ENCODE measurements at regions not wholly inside any gene's neighbourhood (a gene's known extent, or its start where the extent isn't known, plus 50 kb on each side); places are given as distances from the start of the nearest gene placed in this dataset.

DNA sequence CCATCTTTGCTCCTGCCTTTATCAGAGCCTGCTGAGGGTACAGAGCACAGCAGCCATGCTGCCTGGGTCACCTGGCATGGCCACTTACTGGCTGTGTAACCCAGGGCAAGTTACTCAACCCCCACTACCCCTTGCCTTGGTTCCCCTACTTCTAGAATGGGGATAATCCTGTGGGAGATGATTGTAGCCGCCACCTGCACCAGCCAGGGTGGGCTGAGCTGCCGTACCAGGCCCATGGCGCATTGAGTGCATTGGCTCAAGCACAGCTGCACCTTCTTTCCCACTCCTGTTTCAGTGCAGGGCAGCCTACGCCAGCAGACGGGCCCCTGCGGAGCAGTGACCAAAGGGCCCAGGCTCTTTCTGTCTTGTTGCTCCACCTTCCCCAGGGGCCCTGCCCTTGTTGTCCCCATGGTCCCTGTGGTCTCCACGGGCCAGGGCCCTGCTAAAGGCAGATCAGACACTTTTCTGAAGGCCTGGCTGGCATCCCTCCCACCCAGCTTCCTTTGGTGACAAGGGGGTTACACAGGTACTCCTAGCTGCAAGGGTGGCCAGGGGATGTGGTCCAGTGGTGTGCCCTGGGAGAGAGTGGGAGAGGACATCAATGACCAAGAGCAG is 159.4 kb upstream of the MLN start:
- POLR2A ChIA-PET: no interaction called here
- BruUV-seq (replicated peaks): no TSS peak
- H3K36me3 ChIP-seq (ENCODE audit: control insufficient read depth in 1 of 2, insufficient read depth in 2 of 2, low read length in 2 of 2): no peaks in the 10 kb centered on the region
- no peak overlapping the region for H3K27ac ChIP-seq (ENCODE audit: low read depth, low read length)
- H2AFZ ChIP-seq (ENCODE audit: low read depth, low read length, poor library complexity, severe bottlenecking): no peak overlapping the region
- no peak overlapping the region for H3K9ac ChIP-seq (ENCODE audit: low read length)
- no peaks in the 10 kb centered on the region for H3K9me3 ChIP-seq (ENCODE audit: control insufficient read depth in 1 of 2, insufficient read depth in 1 of 2, low read depth in 1 of 2, low read length in 2 of 2)
- RAD21 ChIA-PET (ENCODE audit: low non-redundant PET in 1 of 2, low total read pairs in 2 of 2, uncharacterized antibody in 2 of 2, unreplicated experiment in 2 of 2): no interaction called here
- TF ChIP-seq, protein P1, sequence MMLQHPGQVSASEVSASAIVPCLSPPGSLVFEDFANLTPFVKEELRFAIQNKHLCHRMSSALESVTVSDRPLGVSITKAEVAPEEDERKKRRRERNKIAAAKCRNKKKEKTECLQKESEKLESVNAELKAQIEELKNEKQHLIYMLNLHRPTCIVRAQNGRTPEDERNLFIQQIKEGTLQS (IDR thresholded peaks at IDR 0.05): no peak
- TF ChIP-seq MAX (IDR thresholded peaks at IDR 0.05) (no peak), FOSL1 (IDR thresholded peaks at IDR 0.05; ENCODE audit: low read depth) (no peak), CBX3 (IDR thresholded peaks at IDR 0.05; ENCODE audit: low read depth) (no peak), SIN3A (IDR thresholded peaks at IDR 0.05; ENCODE audit: low read depth) (no peak), RAD21 (IDR thresholded peaks at IDR 0.05; ENCODE audit: low read depth) (no peak), EGR1 (IDR thresholded peaks at IDR 0.05; ENCODE audit: low read depth) (no peak), POLR2AphosphoS5 (IDR thresholded peaks at IDR 0.05; ENCODE audit: low read depth, low read length) (no peak), REST (IDR thresholded peaks at IDR 0.05; ENCODE audit: low read depth) (no peak), CTCF (IDR thresholded peaks at IDR 0.05 in 2 of 3, conservative IDR thresholded peaks at IDR 0.05 in 1 of 3; ENCODE audit: borderline replicate concordance in 1 of 3, insufficient read depth in 1 of 3, low read depth in 2 of 3, low read length in 2 of 3) (no peak), TCF7L2 (IDR thresholded peaks at IDR 0.05; ENCODE audit: borderline replicate concordance, extremely low read depth, insufficient read depth, insufficient read length) (no peak), SP1 (IDR thresholded peaks at IDR 0.05; ENCODE audit: low read depth) (no peak), SRF (IDR thresholded peaks at IDR 0.05; ENCODE audit: low read depth) (no peak)
- TF ChIP-seq, protein P2, sequence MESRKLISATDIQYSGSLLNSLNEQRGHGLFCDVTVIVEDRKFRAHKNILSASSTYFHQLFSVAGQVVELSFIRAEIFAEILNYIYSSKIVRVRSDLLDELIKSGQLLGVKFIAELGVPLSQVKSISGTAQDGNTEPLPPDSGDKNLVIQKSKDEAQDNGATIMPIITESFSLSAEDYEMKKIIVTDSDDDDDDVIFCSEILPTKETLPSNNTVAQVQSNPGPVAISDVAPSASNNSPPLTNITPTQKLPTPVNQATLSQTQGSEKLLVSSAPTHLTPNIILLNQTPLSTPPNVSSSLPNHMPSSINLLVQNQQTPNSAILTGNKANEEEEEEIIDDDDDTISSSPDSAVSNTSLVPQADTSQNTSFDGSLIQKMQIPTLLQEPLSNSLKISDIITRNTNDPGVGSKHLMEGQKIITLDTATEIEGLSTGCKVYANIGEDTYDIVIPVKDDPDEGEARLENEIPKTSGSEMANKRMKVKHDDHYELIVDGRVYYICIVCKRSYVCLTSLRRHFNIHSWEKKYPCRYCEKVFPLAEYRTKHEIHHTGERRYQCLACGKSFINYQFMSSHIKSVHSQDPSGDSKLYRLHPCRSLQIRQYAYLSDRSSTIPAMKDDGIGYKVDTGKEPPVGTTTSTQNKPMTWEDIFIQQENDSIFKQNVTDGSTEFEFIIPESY (IDR thresholded peaks at IDR 0.05; ENCODE audit: extremely low read depth, insufficient replicate concordance, low read length): no peak
- H3K4me2 ChIP-seq (ENCODE audit: low read length): no peak overlapping the region
- H4K20me1 ChIP-seq (ENCODE audit: insufficient read depth): no peaks in the 10 kb centered on the region
- no peak overlapping the region for H3K4me3 ChIP-seq (replicated peaks in 1 of 2; ENCODE audit: low read depth in 1 of 2, low read length in 2 of 2)
- H3K27me3 ChIP-seq (ENCODE audit: insufficient read depth, low read length): no peaks in the 10 kb centered on the region
- H3K9me2 ChIP-seq (ENCODE audit: insufficient read depth): no peaks in the 10 kb centered on the region
- CTCF ChIA-PET: no interaction called here
- DNase-seq (ENCODE audit: low read depth, low spot score) (no peak), ATAC-seq (no peak)
- peaks cover 0 to 13% of the 10 kb centered on the region in 2 experiments; a peak in 2 of 4 replicates for H3K4me1 ChIP-seq (ENCODE audit: control insufficient read depth in 1 of 2, insufficient read depth in 2 of 2, low read length in 2 of 2)
- intact Hi-C loops (cut with micrococcal nuclease): no loop called here
- no peaks in the 10 kb centered on the region for H3K79me2 ChIP-seq (ENCODE audit: insufficient read depth, low read length)

Data from HCT116 (cell line).